ENCODE measurements at regions not wholly inside any gene's neighbourhood (a gene's known extent, or its start where the extent isn't known, plus 50 kb on each side); places are given as distances from the start of the nearest gene placed in this dataset.

DNA sequence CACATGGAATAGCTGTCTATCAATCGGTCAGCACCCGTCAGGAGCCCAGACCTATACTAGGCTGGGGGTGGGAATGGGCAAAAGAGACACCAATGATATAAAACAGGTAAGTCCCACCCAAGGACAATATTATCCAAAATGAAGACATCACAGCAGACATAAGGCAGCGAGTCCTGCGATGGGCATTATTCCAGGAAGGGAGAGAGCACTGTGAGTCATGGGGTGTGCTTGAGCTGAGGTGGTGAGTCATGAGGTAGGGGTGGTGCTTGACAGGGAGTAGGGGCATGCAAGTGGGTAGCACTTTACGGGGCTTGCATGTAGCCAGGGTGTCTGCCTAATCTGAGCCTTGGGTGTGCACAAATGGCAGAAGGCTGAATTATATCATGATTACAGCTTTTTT lies 605.0 kb upstream of the CADM1 start:
- ATAC-seq (peak in 1 of 2 donors; percentile 63), DNase-seq (no peak)
- Histone ChIP-seq H3K27ac (ENCODE audit: low read length) (no peak overlapping the region), H3K9me3 (ENCODE audit: control insufficient read depth, low read length) (peaks cover 5% of the 10 kb centered on the region), H3K4me1 (ENCODE audit: control insufficient read depth, insufficient read depth, low read length) (no peaks in the 10 kb centered on the region), H3K27me3 (ENCODE audit: control insufficient read depth, insufficient read depth) (no peaks in the 10 kb centered on the region), H3K4me3 (ENCODE audit: low read length) (no peak overlapping the region)
- intact Hi-C loops (cut with DNase I): no loop called here
- WGBS: 88% methylated on average over 5 of the region's 5 CpGs

DNA sequence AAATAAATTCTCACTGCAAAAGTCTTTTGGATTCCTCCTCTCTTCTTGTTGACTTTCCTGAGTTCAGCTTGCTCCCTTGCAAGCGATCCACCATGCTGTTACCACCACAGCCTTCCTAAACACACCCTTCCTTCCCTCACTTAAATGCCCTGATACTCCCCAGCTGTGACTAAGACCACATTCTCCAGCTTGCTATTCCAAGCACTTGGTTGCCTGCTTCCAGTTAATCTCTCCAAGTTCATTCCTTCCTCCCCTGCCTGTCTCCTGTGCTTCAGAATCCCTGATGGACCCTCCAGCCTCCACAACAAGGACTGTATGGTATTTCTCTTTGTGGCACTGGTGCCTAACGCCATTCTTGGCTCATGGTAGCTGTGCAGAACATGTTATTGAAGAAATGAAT lies 603.9 kb upstream of the CADM1 start:
- ATAC-seq (no peak), DNase-seq (no peak)
- Histone ChIP-seq H3K9me3 (ENCODE audit: control insufficient read depth, low read length) (no peaks in the 10 kb centered on the region), H3K27ac (ENCODE audit: low read length) (no peak overlapping the region), H3K4me3 (ENCODE audit: low read length) (no peak overlapping the region), H3K4me1 (ENCODE audit: control insufficient read depth, insufficient read depth, low read length) (no peaks in the 10 kb centered on the region), H3K27me3 (ENCODE audit: control insufficient read depth, insufficient read depth) (no peaks in the 10 kb centered on the region)
- WGBS: 76% methylated on average over 2 of the region's 2 CpGs
- intact Hi-C loops (cut with DNase I): no loop called here

DNA sequence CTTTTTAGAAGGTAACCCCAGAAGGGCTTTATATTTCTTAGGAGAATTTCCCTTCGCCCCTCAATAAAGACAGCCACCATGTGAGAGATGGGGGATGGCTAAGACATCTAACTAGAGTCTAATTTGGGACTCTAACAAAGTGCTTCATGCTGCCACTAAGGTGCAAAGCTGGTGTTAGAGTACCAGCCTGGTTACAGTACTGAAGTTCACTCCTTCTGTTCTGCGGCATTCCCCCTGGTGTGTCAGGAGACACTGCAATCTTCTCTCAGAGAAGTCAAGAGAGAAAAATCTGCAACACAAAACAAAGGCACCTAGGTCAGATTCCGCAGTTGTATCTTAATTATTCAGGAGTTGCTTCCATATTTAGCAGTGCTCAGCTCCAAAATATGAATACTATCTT lies 603.0 kb upstream of the CADM1 start:
- no peak overlapping the region for H3K27ac ChIP-seq (ENCODE audit: low read length)
- no peak overlapping the region for H3K4me3 ChIP-seq (ENCODE audit: low read length)
- no peak for DNase-seq
- no peaks in the 10 kb centered on the region for H3K9me3 ChIP-seq (ENCODE audit: control insufficient read depth, low read length)
- H3K27me3 ChIP-seq (ENCODE audit: control insufficient read depth, insufficient read depth): no peaks in the 10 kb centered on the region
- H3K4me1 ChIP-seq (ENCODE audit: control insufficient read depth, insufficient read depth, low read length): no peaks in the 10 kb centered on the region
- WGBS: 43% methylated on average over 3 of the region's 3 CpGs
- intact Hi-C loops (cut with DNase I): no loop called here
- ATAC-seq: no peak

DNA sequence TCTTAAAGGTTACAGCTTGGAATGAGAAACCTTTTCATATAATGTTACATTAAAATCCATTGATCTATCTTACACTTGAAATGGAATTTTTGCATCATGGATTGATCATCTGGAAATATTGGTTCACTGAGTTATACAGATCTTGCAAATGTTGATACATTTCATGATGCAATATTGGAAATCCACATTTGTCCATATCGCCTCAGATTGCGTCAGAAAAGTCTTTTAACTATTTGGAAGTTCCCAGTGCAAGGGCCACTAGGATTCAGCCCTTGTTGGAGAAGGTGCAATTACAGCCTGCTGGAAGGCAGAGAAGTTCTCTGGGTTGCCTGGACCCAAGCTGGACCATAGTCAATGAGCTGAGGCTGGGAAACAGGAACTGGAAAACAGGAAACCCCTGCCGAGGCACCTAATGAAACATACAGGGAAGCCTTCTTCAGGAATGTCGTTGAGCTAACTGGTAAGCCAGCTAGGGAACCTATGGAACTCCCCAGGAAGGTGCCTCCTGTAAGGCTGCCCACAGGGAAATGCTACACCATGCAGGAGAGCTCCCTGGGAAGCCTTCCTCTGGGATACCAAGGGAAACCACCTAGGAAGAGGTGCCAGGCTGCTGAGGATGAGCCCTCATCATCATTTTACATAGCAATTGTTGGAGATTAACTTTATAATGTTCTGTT lies 600.4 kb upstream of the CADM1 start:
- H3K4me1 ChIP-seq (ENCODE audit: control insufficient read depth, insufficient read depth, low read length): no peaks in the 10 kb centered on the region
- no peak overlapping the region for H3K4me3 ChIP-seq (ENCODE audit: low read length)
- WGBS: 75% methylated on average over 4 of the region's 4 CpGs
- no peak for DNase-seq
- intact Hi-C loops (cut with DNase I): no loop called here
- no peaks in the 10 kb centered on the region for H3K27me3 ChIP-seq (ENCODE audit: control insufficient read depth, insufficient read depth)
- H3K27ac ChIP-seq (ENCODE audit: low read length): no peak overlapping the region
- no peaks in the 10 kb centered on the region for H3K9me3 ChIP-seq (ENCODE audit: control insufficient read depth, low read length)
- ATAC-seq: no peak

DNA sequence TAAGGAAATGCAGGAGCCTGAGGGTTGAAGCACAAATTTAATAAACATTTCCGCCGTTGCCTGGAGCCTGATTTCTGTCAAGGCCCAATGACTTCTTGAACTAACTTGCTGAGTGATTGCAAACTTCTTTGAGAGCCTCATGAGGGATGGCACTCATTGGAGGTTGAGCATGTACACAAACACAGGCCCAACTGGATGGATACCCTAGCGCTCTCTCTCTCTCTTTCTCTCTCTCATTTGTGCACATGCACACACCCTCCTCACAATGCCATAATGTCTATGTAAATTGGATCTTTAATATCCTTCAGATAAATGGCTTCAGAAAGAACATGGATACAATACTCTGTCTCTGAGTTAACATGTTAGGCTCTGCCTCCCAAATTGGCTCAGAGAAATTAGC lies 597.7 kb upstream of the CADM1 start:
- ATAC-seq (no peak), DNase-seq (no peak)
- Histone ChIP-seq H3K27me3 (ENCODE audit: control insufficient read depth, insufficient read depth) (no peaks in the 10 kb centered on the region), H3K9me3 (ENCODE audit: control insufficient read depth, low read length) (no peaks in the 10 kb centered on the region), H3K27ac (ENCODE audit: low read length) (no peak overlapping the region), H3K4me3 (ENCODE audit: low read length) (no peak overlapping the region), H3K4me1 (ENCODE audit: control insufficient read depth, insufficient read depth, low read length) (no peaks in the 10 kb centered on the region)
- WGBS: 76% methylated on average over 3 of the region's 3 CpGs
- intact Hi-C loops (cut with DNase I): no loop called here

DNA sequence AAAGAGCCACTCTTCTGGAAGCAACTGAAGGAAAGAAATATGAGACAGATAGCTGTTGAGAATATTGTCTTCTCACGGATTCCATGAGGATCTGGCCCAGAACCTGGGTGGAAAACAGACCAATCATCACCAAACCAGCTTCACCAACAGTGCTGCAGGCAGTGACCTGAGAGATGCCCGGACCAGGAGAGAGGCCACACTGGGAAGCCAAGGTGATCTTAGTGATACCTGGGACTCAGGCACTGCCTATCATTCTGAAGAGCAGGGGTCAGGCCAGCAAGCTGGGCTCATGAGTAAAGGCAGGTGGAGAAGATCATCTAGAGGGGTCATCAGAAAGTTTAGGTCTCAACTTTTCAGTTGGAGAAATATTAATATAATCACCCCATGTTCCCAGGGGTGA lies 595.8 kb upstream of the CADM1 start:
- no peak for DNase-seq
- no peaks in the 10 kb centered on the region for H3K9me3 ChIP-seq (ENCODE audit: control insufficient read depth, low read length)
- no peaks in the 10 kb centered on the region for H3K4me1 ChIP-seq (ENCODE audit: control insufficient read depth, insufficient read depth, low read length)
- no peak overlapping the region for H3K4me3 ChIP-seq (ENCODE audit: low read length)
- intact Hi-C loops (cut with DNase I): no loop called here
- no peak for ATAC-seq
- H3K27ac ChIP-seq (ENCODE audit: low read length): no peak overlapping the region
- no peaks in the 10 kb centered on the region for H3K27me3 ChIP-seq (ENCODE audit: control insufficient read depth, insufficient read depth)
- 89% methylated on average over 2 of the region's 2 CpGs for WGBS

DNA sequence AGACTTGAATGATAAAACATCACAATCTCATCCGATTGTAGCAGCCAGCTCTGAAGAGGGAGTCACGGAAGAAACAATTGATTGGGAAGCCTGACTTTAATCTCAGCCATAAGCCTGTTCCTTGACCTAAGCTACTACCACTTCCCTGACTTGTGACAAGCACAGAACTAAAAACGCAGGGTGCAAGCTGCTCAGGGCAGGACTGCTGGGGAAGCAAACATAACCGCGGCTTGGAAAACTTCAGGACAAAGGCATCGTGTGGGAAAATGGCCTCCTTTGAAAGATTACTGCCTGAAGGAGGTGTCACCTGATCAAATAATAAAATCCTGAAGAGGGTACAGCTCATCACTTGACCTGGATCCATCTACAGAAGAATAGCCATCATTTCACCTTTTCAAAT lies 595.3 kb upstream of the CADM1 start:
- WGBS: 80% methylated on average over 6 of the region's 6 CpGs
- no peak for ATAC-seq
- no peaks in the 10 kb centered on the region for H3K9me3 ChIP-seq (ENCODE audit: control insufficient read depth, low read length)
- no peaks in the 10 kb centered on the region for H3K27me3 ChIP-seq (ENCODE audit: control insufficient read depth, insufficient read depth)
- no peak for DNase-seq
- H3K4me3 ChIP-seq (ENCODE audit: low read length): no peak overlapping the region
- intact Hi-C loops (cut with DNase I): no loop called here
- no peaks in the 10 kb centered on the region for H3K4me1 ChIP-seq (ENCODE audit: control insufficient read depth, insufficient read depth, low read length)
- no peak overlapping the region for H3K27ac ChIP-seq (ENCODE audit: low read length)

DNA sequence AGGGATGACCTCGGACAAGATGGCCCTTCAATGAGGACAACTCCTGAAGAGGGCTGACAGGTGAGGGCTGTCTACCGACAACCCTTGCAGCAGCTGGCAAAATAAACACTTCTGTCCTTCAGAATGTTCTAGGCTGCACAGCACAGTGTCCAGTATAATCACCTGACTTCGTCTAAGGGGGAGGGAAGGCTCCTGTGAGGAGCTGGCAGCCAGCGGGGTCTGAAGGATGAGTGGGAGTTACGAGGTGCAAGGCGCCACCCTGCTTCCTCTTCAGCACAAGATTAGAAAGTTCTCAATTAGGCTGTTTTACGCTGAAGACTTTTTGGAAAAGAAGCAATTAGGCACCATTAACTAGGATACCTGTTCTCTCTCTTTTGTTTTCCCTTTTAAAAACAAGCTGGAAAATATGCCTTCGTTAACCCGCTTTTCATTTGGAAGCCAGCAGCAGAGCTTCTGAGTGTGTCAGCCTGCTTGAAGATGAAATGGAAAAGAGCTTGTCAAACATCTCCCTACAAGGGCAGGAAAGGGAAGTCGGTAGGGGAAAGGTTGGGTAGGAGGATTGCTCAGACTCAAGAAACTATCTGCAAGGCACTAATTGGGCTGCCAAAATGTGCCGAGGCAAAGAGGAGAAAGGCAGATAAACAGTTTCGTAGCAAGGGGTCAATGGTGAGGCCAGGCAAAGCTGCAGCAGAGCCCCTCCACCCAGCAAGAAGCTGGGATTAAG lies 592.2 kb upstream of the CADM1 start:
- no peak for DNase-seq
- Histone ChIP-seq H3K4me3 (ENCODE audit: low read length) (no peak overlapping the region), H3K9me3 (ENCODE audit: control insufficient read depth, low read length) (no peaks in the 10 kb centered on the region), H3K4me1 (ENCODE audit: control insufficient read depth, insufficient read depth, low read length) (no peaks in the 10 kb centered on the region), H3K27me3 (ENCODE audit: control insufficient read depth, insufficient read depth) (no peaks in the 10 kb centered on the region), H3K27ac (ENCODE audit: low read length) (no peak overlapping the region)
- ATAC-seq: no peak
- intact Hi-C loops (cut with DNase I): no loop called here
- 37% methylated on average over 12 of the region's 12 CpGs for WGBS

DNA sequence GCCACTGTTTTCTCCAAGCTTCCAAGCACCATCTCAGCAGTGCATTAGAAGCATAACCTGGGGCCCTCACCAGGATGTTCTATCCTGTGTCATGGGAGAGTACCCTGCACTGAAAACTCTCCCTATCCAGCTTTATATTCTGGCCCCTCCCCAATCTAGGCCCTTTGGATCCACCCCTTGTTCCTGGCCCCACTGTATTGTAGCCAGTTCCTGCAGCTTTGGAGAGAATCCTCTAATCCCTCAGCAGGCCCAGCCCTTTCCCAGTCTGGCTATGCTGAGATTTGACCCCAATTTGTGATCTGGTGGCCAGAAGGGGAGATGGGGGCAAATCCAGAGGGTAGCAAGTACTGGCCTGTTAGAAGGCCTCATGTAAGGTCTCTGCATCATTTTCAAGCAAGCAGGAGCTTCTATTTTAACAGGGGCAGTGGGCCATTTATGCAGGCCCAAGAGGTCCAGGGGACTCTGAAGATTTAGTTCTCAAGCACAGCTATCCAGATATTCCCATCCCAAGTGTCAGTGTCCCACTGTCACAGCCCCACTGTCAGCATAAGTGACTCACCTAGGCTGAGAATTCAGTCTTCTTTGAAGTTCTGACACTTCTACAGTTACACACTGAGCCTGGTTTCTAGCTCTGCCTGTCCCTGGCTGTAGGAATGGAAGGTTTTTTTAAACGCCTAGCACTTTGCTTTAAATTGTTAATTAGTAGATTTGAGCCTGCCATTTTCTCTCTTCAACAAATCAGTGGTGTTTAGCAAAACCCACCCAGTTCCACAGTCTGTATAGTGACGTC lies 589.5 kb upstream of the CADM1 start:
- DNase-seq (no peak), ATAC-seq (no peak)
- Histone ChIP-seq H3K4me3 (ENCODE audit: low read length) (no peak overlapping the region), H3K4me1 (ENCODE audit: control insufficient read depth, insufficient read depth, low read length) (no peaks in the 10 kb centered on the region), H3K27ac (ENCODE audit: low read length) (no peak overlapping the region), H3K9me3 (ENCODE audit: control insufficient read depth, low read length) (no peaks in the 10 kb centered on the region), H3K27me3 (ENCODE audit: control insufficient read depth, insufficient read depth) (no peaks in the 10 kb centered on the region)
- intact Hi-C loops (cut with DNase I): no loop called here
- 82% methylated on average over 2 of the region's 2 CpGs for WGBS

DNA sequence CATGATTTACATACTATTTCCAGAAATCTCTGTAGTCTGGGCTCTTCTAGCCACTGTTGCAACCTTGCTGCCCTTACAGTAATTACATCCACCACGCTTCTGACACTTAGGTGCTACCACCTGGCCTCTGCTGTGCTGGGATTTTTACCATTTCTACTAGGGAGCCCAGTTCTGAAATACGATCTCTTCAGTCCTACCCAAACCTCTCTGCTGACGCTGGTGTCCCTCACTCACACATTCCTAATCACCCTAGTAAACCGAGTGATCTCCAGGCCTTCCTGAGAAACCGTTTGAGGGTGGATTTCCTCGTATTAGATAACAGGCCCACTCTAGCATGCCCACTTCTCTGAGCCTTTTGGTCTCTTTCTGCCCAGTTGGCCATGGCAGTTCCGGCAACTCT lies 588.9 kb upstream of the CADM1 start:
- intact Hi-C loops (cut with DNase I): no loop called here
- H3K27ac ChIP-seq (ENCODE audit: low read length): no peak overlapping the region

DNA sequence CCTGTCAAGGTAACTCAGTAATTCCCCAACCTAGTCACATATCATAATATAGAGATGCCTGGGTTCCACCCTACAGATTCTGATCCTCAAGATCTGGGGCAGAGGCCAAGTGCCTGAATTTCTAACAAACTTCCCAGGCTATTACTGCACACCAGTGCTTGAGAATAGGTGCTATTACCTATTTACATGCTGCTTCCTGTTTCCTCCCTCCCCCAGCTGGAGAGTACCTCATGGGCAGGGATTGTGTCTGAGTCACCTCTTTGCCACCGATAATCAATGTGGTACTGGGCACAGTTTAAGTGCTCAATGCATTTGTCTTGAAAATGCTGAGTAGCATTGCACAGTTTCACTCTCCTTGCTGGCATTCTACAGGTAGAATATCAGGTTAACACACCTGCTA lies 582.2 kb upstream of the CADM1 start:
- Histone ChIP-seq H3K27ac (ENCODE audit: low read length) (no peak overlapping the region), H3K27me3 (ENCODE audit: control insufficient read depth, insufficient read depth) (no peaks in the 10 kb centered on the region), H3K4me1 (ENCODE audit: control insufficient read depth, insufficient read depth, low read length) (no peaks in the 10 kb centered on the region), H3K4me3 (ENCODE audit: low read length) (no peak overlapping the region), H3K9me3 (ENCODE audit: control insufficient read depth, low read length) (no peaks in the 10 kb centered on the region)
- intact Hi-C loops (cut with DNase I): no loop called here
- no peak for DNase-seq
- ATAC-seq: no peak
- WGBS: 63% methylated on average over 1 of the region's 1 CpG

More for the DNA sequence above, 588.9 kb upstream of the CADM1 start:
- Histone ChIP-seq H3K9me3 (ENCODE audit: control insufficient read depth, low read length) (no peaks in the 10 kb centered on the region), H3K4me3 (ENCODE audit: low read length) (no peak overlapping the region), H3K4me1 (ENCODE audit: control insufficient read depth, insufficient read depth, low read length) (no peaks in the 10 kb centered on the region), H3K27me3 (ENCODE audit: control insufficient read depth, insufficient read depth) (no peaks in the 10 kb centered on the region)
- WGBS: 74% methylated on average over 7 of the region's 7 CpGs
- DNase-seq (no peak), ATAC-seq (no peak)

All from right cardiac atrium (tissue), 5 donors.